CD4-positive, CD25-positive, alpha-beta regulatory T cell (primary cell): ENCODE measurements at regions not wholly inside any gene's neighbourhood (a gene's known extent, or its start where the extent isn't known, plus 50 kb on each side); places are given as distances from the start of the nearest gene placed in this dataset.

Experiments used
- ATAC-seq, 2 donors: fragments of 150-1000 bp; cut with Tn5 transposase; one replicate each; pipeline ENCODE4 v1.10.0; 2021; ENCODE audit warnings: low read depth in 2 of 2, moderate number of reproducible peaks in 2 of 2, moderate library complexity in 1 of 2
- DNase-seq, 3 donors: peaks; one replicate each; pipeline versions ENCODE4 v3.0.0 to v3.0.0-alpha.2; 2012 to 2022; ENCODE audit warnings: mixed read lengths in 1 of 3
- H3K27ac ChIP-seq: one replicate; pipeline ENCODE4 v1.7.0; 2013; ENCODE audit warnings: mild to moderate bottlenecking, low read length; ENCODE audit not compliant: insufficient read depth, poor library complexity, severe bottlenecking
- H3K27me3 ChIP-seq: one replicate; pipeline ENCODE4 v1.7.0; 2013; ENCODE audit warnings: low read length; ENCODE audit not compliant: control insufficient read depth, insufficient read depth
- H3K36me3 ChIP-seq: one replicate; pipeline ENCODE4 v1.7.0; 2013; ENCODE audit warnings: mild to moderate bottlenecking, low read length, moderate library complexity; ENCODE audit not compliant: control insufficient read depth, insufficient read depth
- H3K4me1 ChIP-seq: 2 replicates; pipeline ENCODE4 v1.7.0; 2013; ENCODE audit warnings: mild to moderate bottlenecking, low read length; ENCODE audit not compliant: insufficient read depth, control insufficient read depth, poor library complexity, severe bottlenecking
- H3K4me3 ChIP-seq: one replicate; pipeline ENCODE4 v1.7.0; 2013; ENCODE audit warnings: low read depth, mild to moderate bottlenecking, low read length, moderate library complexity
- H3K9me3 ChIP-seq, 2 experiments: 1 replicate in 1 of 2; 2 replicates in 1 of 2; pipeline ENCODE4 v1.7.0; 2013; ENCODE audit warnings: low read length in 2 of 2, mild to moderate bottlenecking in 1 of 2, moderate library complexity in 1 of 2; ENCODE audit not compliant: control insufficient read depth in 2 of 2
- H3K27ac Mint-ChIP-seq, 3 donors: one replicate each; pipeline ENCODE4 v1.8.0; 2020 to 2022; ENCODE audit warnings: mild to moderate bottlenecking in 3 of 3, mixed read lengths in 3 of 3, moderate library complexity in 2 of 3
- H3K27me3 Mint-ChIP-seq: one replicate; pipeline ENCODE4 v1.8.0; 2022; ENCODE audit warnings: mild to moderate bottlenecking, mixed read lengths
- H3K36me3 Mint-ChIP-seq: one replicate; pipeline ENCODE4 v1.8.0; 2020; ENCODE audit warnings: mixed read lengths
- H3K4me1 Mint-ChIP-seq, 4 donors: one replicate each; pipeline ENCODE4 v1.8.0; 2020 to 2022; ENCODE audit warnings: mixed read lengths in 4 of 4, mild to moderate bottlenecking in 1 of 4
- H3K4me3 Mint-ChIP-seq, 4 donors: one replicate each; pipeline ENCODE4 v1.8.0; 2020 to 2022; ENCODE audit warnings: mild to moderate bottlenecking in 4 of 4, mixed read lengths in 4 of 4, moderate library complexity in 3 of 4
- H3K9me3 Mint-ChIP-seq, 7 donors: one replicate each; pipeline ENCODE4 v1.8.0; 2020 to 2022; ENCODE audit warnings: mixed read lengths in 7 of 7, mild to moderate bottlenecking in 3 of 7, moderate library complexity in 2 of 7

DNA sequence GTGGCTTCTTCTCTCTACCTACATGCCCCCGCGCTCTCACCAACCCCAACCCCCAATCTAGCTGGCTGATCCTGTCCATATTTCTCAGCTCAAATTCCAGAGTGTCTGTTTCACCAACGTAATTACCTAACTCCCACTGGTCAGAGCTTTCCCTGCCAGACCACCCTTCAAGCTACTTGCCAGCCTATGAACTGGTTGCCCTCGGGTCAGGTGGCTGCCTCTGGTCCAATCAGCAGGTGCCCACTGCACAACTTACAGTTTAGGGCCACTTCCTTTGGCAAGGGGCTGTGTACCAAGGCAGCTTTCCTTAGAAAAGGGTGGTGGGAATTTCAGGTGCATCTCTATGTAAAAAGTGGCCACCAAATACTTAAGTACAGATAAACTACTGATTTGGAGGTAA, 92.2 kb upstream of the SLC30A5 start:
- Mint-ChIP-seq H3K4me3 (no peak overlapping the region), H3K36me3 (no peaks in the 10 kb centered on the region), H3K27me3 (peaks cover 18% of the 10 kb centered on the region), H3K4me1 (no peaks in the 10 kb centered on the region), H3K9me3 (no peaks in the 10 kb centered on the region), H3K27ac (no peak overlapping the region)
- DNase-seq: no peak
- ATAC-seq: no peak
- Histone ChIP-seq H3K9me3 (no peaks in the 10 kb centered on the region), H3K36me3 (no peaks in the 10 kb centered on the region), H3K27me3 (peaks cover 8% of the 10 kb centered on the region), H3K4me3 (no peak overlapping the region), H3K4me1 (no peaks in the 10 kb centered on the region), H3K27ac (no peak overlapping the region)

DNA sequence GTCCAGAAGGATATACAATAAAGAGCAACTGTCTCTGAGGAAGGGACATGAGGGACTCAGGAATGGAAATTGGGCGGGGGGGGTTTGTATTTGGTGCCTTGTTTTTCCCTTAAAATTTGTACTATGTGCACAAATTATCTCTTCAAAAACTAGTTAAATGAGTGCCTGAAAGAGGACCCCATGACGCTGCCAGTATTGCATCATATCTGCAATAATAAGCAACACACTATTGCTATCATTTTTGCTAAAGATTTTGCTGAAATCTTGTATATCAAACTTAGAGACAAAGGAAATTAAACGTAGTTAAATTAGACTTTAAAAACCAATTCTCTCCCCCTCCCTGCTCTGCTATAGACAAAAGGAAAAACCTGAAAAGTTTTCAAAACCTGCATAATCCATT, 89.7 kb upstream of the SLC30A5 start:
- no peaks in the 10 kb centered on the region for H3K36me3 ChIP-seq
- H3K4me3 ChIP-seq: no peak overlapping the region
- H3K27me3 Mint-ChIP-seq: peaks cover 28% of the 10 kb centered on the region
- ATAC-seq: no peak
- H3K4me3 Mint-ChIP-seq: no peak overlapping the region
- peaks cover 6% of the 10 kb centered on the region for H3K27me3 ChIP-seq
- H3K27ac Mint-ChIP-seq: no peak overlapping the region
- no peaks in the 10 kb centered on the region for H3K4me1 ChIP-seq
- H3K4me1 Mint-ChIP-seq: no peaks in the 10 kb centered on the region
- H3K9me3 ChIP-seq: no peaks in the 10 kb centered on the region
- no peaks in the 10 kb centered on the region for H3K9me3 Mint-ChIP-seq
- no peak overlapping the region for H3K27ac ChIP-seq
- H3K36me3 Mint-ChIP-seq: no peaks in the 10 kb centered on the region
- no peak for DNase-seq

DNA sequence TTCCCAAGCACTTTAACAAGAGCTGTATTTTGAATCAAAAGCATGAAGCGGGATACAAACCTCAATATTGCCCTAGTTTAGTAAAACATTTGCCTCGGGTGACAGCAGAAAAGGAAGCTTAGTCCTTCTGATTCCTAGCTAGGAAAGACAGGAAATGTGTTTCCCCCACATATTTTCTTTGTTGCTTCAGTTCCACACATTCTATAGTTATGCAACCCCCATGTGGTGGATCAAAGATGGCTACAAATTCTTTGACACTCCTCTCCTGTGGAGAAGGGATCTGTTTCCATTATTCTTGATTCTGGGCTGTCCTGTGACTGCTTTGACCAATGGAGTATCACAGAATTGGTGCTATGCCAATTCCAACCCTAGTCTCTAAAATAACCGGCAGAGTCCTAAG, 89.1 kb upstream of the SLC30A5 start:
- peaks cover 28% of the 10 kb centered on the region for H3K27me3 Mint-ChIP-seq
- ATAC-seq: no peak

DNA sequence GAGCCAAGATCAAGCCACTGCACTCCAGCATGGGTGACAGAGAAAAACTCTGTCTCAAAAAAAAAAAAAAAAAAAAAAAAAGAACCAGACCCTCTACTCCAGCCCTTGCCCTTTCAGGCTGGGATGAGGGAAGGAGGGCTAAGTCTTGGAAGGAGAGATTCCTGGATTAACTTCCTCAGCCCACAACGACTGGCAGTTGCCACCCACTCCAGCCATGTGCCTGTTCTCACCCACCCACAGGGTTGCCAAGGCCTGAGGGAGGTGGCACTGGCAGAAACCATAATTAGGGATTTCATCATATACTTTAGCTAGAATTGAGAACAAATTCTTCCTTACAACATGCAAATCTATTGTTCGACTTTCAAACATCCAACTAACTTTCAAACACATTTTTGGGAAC, 87.8 kb upstream of the SLC30A5 start:
- no peak for ATAC-seq
- H3K27me3 ChIP-seq: peaks cover 11% of the 10 kb centered on the region
- Mint-ChIP-seq H3K4me3 (no peak overlapping the region), H3K27me3 (peaks cover 36% of the 10 kb centered on the region), H3K36me3 (no peaks in the 10 kb centered on the region), H3K4me1 (no peaks in the 10 kb centered on the region), H3K9me3 (no peaks in the 10 kb centered on the region), H3K27ac (no peak overlapping the region)
- H3K9me3 ChIP-seq: no peaks in the 10 kb centered on the region
- no peaks in the 10 kb centered on the region for H3K4me1 ChIP-seq
- H3K36me3 ChIP-seq: no peaks in the 10 kb centered on the region
- H3K4me3 ChIP-seq: no peak overlapping the region
- no peak for DNase-seq
- H3K27ac ChIP-seq: no peak overlapping the region

More for the DNA sequence above, 89.1 kb upstream of the SLC30A5 start:
- Histone ChIP-seq H3K27me3 (peaks cover 9% of the 10 kb centered on the region), H3K36me3 (no peaks in the 10 kb centered on the region), H3K27ac (no peak overlapping the region), H3K9me3 (no peaks in the 10 kb centered on the region), H3K4me1 (no peaks in the 10 kb centered on the region), H3K4me3 (no peak overlapping the region)
- H3K4me3 Mint-ChIP-seq: no peak overlapping the region
- no peak overlapping the region for H3K27ac Mint-ChIP-seq
- H3K9me3 Mint-ChIP-seq: no peaks in the 10 kb centered on the region
- H3K4me1 Mint-ChIP-seq: no peaks in the 10 kb centered on the region
- H3K36me3 Mint-ChIP-seq: no peaks in the 10 kb centered on the region
- no peak for DNase-seq

DNA sequence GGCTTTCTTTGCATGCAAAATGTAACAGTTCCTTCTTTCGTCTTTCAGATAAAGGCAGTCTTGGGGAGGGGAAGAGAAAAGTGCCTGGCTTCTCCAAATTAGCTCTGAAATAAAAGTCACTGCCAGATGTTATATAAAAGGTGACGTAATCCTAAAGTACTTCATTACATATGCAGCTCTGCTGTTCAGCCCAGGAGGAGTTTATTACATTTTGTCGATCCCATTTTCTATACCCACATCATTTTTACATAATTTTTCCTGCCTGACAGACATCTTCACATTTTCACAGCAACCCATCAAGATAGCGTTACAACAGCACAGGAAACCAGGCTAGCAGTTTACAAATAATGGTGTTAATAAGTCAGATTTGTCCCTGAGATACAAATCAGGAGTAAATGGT, 86.7 kb upstream of the SLC30A5 start:
- H3K27ac Mint-ChIP-seq: no peak overlapping the region
- DNase-seq (no peak), ATAC-seq (no peak)
- H3K4me3 ChIP-seq: no peak overlapping the region
- H3K27me3 Mint-ChIP-seq: peaks cover 36% of the 10 kb centered on the region
- H3K27ac ChIP-seq: no peak overlapping the region
- H3K36me3 Mint-ChIP-seq: no peaks in the 10 kb centered on the region
- H3K4me1 ChIP-seq: no peaks in the 10 kb centered on the region
- no peaks in the 10 kb centered on the region for H3K4me1 Mint-ChIP-seq
- no peaks in the 10 kb centered on the region for H3K36me3 ChIP-seq
- H3K9me3 Mint-ChIP-seq: no peaks in the 10 kb centered on the region
- H3K4me3 Mint-ChIP-seq: no peak overlapping the region
- H3K9me3 ChIP-seq: no peaks in the 10 kb centered on the region
- peaks cover 11% of the 10 kb centered on the region for H3K27me3 ChIP-seq

DNA sequence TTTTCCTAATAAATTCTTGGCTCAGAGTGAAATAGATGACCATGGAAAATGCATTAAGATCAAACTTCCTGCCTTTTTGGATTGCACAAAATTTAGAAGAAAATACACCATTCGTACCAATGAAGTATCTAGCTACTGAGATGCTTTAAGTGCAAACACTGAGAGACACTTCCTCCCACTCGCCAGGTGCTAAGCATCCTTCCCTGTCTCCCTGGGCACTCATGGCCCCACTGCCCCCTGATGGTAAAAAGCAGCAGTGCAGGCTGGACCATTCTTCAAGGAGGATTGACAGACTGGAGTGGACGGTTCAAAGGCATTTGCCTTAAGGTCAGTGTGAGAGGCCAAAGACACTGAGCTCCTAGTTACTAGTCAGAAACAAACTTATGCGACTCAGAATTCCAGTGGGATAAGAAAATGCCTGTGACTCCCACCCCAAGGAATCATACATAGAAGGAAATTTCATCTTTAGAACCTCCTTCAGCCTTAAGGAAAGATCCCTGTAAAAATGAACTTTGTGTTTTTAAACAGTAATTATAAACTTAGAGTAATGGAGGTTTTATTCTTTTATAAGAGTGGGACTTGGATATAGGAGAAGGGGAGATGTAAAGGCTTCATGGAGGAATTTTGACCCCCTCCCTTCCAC, 86.0 kb upstream of the SLC30A5 start:
- H3K36me3 Mint-ChIP-seq: no peaks in the 10 kb centered on the region

DNA sequence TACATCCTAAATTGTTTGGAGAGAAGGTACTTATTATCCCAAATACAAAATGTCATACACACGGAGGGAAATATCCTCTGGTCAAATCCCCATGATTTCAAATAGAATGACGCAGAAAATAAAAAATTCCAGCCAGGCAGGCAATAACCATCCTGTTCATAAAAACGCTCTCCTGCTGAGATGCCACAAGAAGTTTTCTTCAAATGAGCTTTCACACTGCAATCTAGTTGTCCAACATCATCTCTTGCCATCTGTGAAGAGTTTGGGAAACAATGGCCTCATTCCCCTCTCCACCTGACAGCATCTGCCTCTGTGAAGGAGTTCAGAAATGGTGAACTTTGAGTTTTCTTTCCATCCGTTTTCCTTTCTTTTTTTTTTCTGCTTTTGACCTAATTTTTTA, 83.3 kb upstream of the SLC30A5 start:
- H3K27ac Mint-ChIP-seq: no peak overlapping the region
- H3K9me3 Mint-ChIP-seq: no peaks in the 10 kb centered on the region
- no peak for ATAC-seq
- no peaks in the 10 kb centered on the region for H3K4me1 Mint-ChIP-seq
- Histone ChIP-seq H3K27me3 (peaks cover 9% of the 10 kb centered on the region), H3K9me3 (no peaks in the 10 kb centered on the region), H3K36me3 (no peaks in the 10 kb centered on the region), H3K4me1 (no peaks in the 10 kb centered on the region), H3K27ac (no peak overlapping the region), H3K4me3 (no peak overlapping the region)
- no peak for DNase-seq
- no peak overlapping the region for H3K4me3 Mint-ChIP-seq
- peaks cover 47% of the 10 kb centered on the region for H3K27me3 Mint-ChIP-seq
- peaks cover 3% of the 10 kb centered on the region for H3K36me3 Mint-ChIP-seq

More for the DNA sequence above, 86.0 kb upstream of the SLC30A5 start:
- H3K36me3 ChIP-seq: no peaks in the 10 kb centered on the region
- Mint-ChIP-seq H3K4me1 (no peaks in the 10 kb centered on the region), H3K27ac (no peak overlapping the region), H3K27me3 (peaks cover 37% of the 10 kb centered on the region), H3K4me3 (no peak overlapping the region), H3K9me3 (no peaks in the 10 kb centered on the region)
- peak; percentile 66 to 68 for ATAC-seq
- H3K4me3 ChIP-seq: no peak overlapping the region
- peaks cover 11% of the 10 kb centered on the region for H3K27me3 ChIP-seq
- DNase-seq: peak; percentile 22 to 74 (median 54)
- no peaks in the 10 kb centered on the region for H3K4me1 ChIP-seq
- H3K27ac ChIP-seq: no peak overlapping the region
- no peaks in the 10 kb centered on the region for H3K9me3 ChIP-seq

DNA sequence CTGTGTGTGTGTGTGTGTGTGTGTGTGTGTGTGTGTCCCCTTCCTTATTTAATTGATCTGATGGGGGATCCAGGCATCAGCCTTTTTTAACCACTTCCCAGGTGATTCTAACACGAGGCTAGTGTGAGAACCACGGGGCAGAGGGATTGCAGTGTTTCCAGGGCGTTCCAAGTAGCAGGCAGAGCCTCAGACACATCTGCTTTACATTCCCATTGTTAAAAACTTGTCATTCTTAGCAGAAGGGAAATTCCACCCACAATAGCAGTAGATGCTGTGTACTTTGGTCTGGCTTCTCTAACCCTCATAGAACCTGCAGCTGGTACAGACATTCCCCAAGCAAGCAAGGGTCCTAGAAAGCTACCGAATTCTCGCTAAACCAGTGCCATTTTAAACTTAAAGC, 81.9 kb upstream of the SLC30A5 start:
- Histone ChIP-seq H3K27me3 (peaks cover 5% of the 10 kb centered on the region), H3K27ac (no peak overlapping the region), H3K36me3 (no peaks in the 10 kb centered on the region), H3K4me1 (no peaks in the 10 kb centered on the region), H3K9me3 (no peaks in the 10 kb centered on the region), H3K4me3 (no peak overlapping the region)
- no peak for ATAC-seq
- H3K4me1 Mint-ChIP-seq: no peaks in the 10 kb centered on the region
- H3K4me3 Mint-ChIP-seq: no peak overlapping the region
- H3K27me3 Mint-ChIP-seq: peaks cover 50% of the 10 kb centered on the region
- H3K36me3 Mint-ChIP-seq: peaks cover 3% of the 10 kb centered on the region
- H3K9me3 Mint-ChIP-seq: no peaks in the 10 kb centered on the region
- DNase-seq: no peak
- no peak overlapping the region for H3K27ac Mint-ChIP-seq
